Pancreas (tissue), 10 donors: ENCODE measurements at regions not wholly inside any gene's neighbourhood (a gene's known extent, or its start where the extent isn't known, plus 50 kb on each side); places are given as distances from the start of the nearest gene placed in this dataset.

Experiments
- ATAC-seq, 4 donors: fragments of 200-7000 bp; cut with Tn5 transposase; one replicate each; pipeline versions ENCODE4 v1.8.0 to v1.9.1; 2020; ENCODE audit warnings: mild to moderate bottlenecking in 4 of 4, moderate library complexity in 4 of 4
- DNase-seq, 6 donors: peaks; one replicate each; pipeline ENCODE4 v3.0.0-alpha.2; 2020
- FAIRE-seq: peaks from 2 replicates; lab custom pipeline; 2012; peaks lifted over from hg19 to GRCh38; lab: Jason Lieb, UNC
- H3K27ac ChIP-seq, 4 donors: fragments of 200-600 bp; sonication (generic); 1 replicate in 3 of 4; 2 replicates in 1 of 4; pipeline versions ENCODE4 v1.5.0 to v1.8.0; 2020
- H3K27me3 ChIP-seq, 4 donors: fragments of 200-600 bp; one replicate each; pipeline ENCODE4 v1.8.0; 2021
- H3K36me3 ChIP-seq, 3 donors: fragments of 200-600 bp; sonication (generic) in 1 of 3; one replicate each; pipeline versions ENCODE4 v1.5.0 to v1.8.0; 2020 to 2021
- H3K4me1 ChIP-seq, 3 donors: fragments of 200-600 bp; one replicate each; pipeline ENCODE4 v1.8.0; 2021
- H3K4me3 ChIP-seq, 4 donors: fragments of 200-600 bp; sonication (generic) in 2 of 4; one replicate each; pipeline versions ENCODE4 v1.5.0 to v1.8.0; 2020 to 2021
- H3K9me3 ChIP-seq, 4 donors: fragments of 200-600 bp; one replicate each; pipeline ENCODE4 v1.8.0; 2021
- CTCF ChIP-seq, 4 donors: fragments of 200-600 bp; sonication (generic) in 3 of 4; IDR thresholded peaks; one replicate each; pipeline versions ENCODE4 v1.5.0 to v1.8.0; 2021; ENCODE audit warnings: antibody characterized with exemption in 4 of 4
- WGBS, 2 donors: extraction: QIAGEN DNeasy Blood & Tissue Kit; methylation state at CpG; one replicate each; pipeline ENCODE4 v1.1.7; 2013; 5-methylcytosine and 5-hydroxymethylcytosine counted together
- intact Hi-C, 3 donors: fragments of 100-400 bp; cut with DNase I; formaldehyde crosslinking; loops; one replicate each; pipeline versions ENCODE4 v1.11.1 to v1.14.2; 2022
- donor health status: healthy with polysubstance abuse.
- donor health status: DM: no; HTN: no; CAD: no; lungs with moderate emphysema.
- donor health status: DM: no; HTN: no; CAD: no.
- donor health status: control.
- donor health status: control.
- donor health status: Bipolar disorder and iron deficiency.
- donor health status: DM: yes; HTN: yes; CAD: no.
- donor health status: DM: no; HTN: no; CAD: no.
- donor health status: DM: no; HTN: no; CAD: no.
- donor health status: DM: yes; HTN: yes; CAD: no.

DNA sequence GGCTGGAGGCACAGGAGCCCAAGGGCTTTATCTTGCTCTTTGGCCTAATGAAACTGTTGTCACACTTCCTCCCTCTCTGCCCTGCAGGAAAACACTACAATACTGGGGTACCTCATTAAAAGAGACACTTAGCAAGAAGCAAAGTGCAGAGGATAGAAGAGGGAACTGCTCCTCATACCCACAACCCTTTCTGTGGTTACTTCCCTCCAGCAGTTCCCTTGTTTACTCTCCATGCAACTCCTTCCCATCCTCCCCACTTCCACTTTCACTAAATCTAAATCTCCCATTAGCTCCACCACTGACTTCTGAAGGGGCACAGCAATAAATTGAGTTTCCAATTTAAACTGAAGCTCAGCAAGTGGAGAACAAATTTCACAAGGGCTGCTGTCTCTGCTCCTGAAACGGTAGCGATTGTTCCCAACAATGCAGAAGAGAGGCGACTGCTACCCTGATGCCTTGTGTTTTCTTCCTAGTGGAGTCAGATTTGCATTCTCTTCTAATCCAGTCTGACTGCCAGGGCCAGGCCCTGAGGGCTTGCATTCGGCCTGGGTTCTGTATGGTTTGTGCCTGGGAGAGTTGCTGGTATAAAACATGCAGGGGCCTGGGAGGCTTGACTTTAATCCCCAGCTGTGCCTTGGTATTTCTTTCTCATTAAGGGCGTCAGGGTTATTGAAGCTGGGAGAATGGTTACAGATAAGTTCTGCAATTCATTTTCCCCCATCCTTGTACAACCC is 454.7 kb downstream of the TFAP2B start:
- intact Hi-C loops = no loop called here
- DNase-seq (peak in 1 of 6 donors; percentile 17), FAIRE-seq (no peak), ATAC-seq (peak in 2 of 4 donors; percentile 66 to 82)
- Histone ChIP-seq H3K9me3 (no peaks in the 10 kb centered on the region), H3K36me3 (no peaks in the 10 kb centered on the region), H3K4me1 (no peaks in the 10 kb centered on the region), H3K27ac (no peak overlapping the region), H3K27me3 (peaks cover 0 to 3% (median 0%) of the 10 kb centered on the region in 4 donors), H3K4me3 (no peak overlapping the region)
- no peak for TF ChIP-seq CTCF (IDR thresholded peaks at IDR 0.05)
- 43 to 49% methylated on average over 5 of the region's 5 CpGs for WGBS, 2 donors

GRCh38 chr6:51277474-51277873 is 458.8 kb downstream of the TFAP2B start:
- WGBS, 2 donors = 68 to 74% methylated on average over 1 of the region's 1 CpG
- ATAC-seq (no peak), FAIRE-seq (no peak), DNase-seq (no peak)
- intact Hi-C loops = no loop called here
- peaks cover 0 to 5% (median 0%) of the 10 kb centered on the region in 4 donors for H3K27me3 ChIP-seq
- H3K4me1 ChIP-seq = no peaks in the 10 kb centered on the region
- no peaks in the 10 kb centered on the region for H3K9me3 ChIP-seq
- no peak overlapping the region for H3K4me3 ChIP-seq
- no peak for TF ChIP-seq CTCF (IDR thresholded peaks at IDR 0.05)
- no peaks in the 10 kb centered on the region for H3K36me3 ChIP-seq
- no peak overlapping the region for H3K27ac ChIP-seq

DNA sequence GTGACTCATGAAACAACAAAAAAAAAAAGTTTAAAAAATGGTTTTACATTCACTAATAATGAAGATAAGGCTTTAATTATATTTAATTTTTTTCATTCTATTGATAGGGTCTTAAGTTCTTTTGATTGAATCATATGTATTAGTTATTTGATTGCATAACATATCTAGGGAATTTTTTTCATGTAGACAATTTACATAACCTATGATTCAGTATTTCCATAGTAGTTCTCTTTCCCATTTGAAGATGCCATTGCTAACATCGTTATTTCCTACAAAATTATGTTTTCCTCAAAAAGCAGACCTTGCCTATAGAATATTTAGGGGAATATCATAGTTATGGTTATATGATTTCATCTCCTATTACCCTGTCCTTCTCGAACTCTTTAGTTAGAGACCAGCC is 463.4 kb downstream of the TFAP2B start:
- H3K27ac ChIP-seq = no peak overlapping the region
- ATAC-seq (no peak), FAIRE-seq (no peak), DNase-seq (no peak)
- peaks cover 0 to 5% (median 0%) of the 10 kb centered on the region in 4 donors for H3K27me3 ChIP-seq
- no peaks in the 10 kb centered on the region for H3K36me3 ChIP-seq
- no peak for TF ChIP-seq CTCF (IDR thresholded peaks at IDR 0.05)
- intact Hi-C loops = loop anchor here in 1 of 3 donors (10.0 kb wide), 1 partner anchor 307 kb away; no protein-coding TSS in a partner anchor
- no peaks in the 10 kb centered on the region for H3K9me3 ChIP-seq
- H3K4me1 ChIP-seq = no peaks in the 10 kb centered on the region
- H3K4me3 ChIP-seq = no peak overlapping the region
- 50 to 62% methylated on average over 2 of the region's 2 CpGs for WGBS, 2 donors

DNA sequence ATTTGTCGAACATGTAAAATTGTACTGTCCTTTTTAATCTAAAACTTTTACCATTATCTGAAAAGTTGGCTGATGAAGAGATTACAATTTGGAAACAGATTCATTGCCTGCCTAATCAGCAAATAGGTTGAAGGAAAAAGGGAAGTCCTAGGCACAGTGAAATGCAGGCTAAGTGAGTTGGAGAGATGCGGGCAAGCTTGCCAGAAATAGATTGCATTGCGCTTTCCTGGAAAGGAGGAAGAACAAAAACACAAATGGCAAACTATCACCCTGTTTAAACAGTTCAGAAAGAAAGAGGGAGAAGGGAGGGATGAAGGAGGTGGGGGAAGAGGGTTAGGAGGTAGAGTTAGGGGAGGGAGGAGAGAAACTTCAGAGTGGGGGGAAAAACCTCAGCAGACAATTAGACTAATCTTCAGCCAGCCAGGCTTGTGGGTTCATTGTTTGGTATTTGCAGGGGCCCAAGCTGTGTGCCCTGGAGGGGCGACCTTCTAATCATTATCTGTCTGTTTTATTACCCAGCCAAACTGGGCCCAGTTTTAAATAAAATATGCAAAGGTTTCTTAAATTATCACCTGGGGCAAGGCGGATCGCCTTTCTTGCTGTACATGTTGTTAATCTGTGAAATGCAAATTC is 465.2 kb downstream of the TFAP2B start:
- H3K4me3 ChIP-seq = no peak overlapping the region
- no peaks in the 10 kb centered on the region for H3K27me3 ChIP-seq
- intact Hi-C loops = loop anchor here in 1 of 3 donors (10.0 kb wide), 1 partner anchor 309 kb away; no protein-coding TSS in a partner anchor
- no peaks in the 10 kb centered on the region for H3K9me3 ChIP-seq
- ATAC-seq (peak in 1 of 4 donors; percentile 29), DNase-seq (no peak), FAIRE-seq (no peak)
- no peaks in the 10 kb centered on the region for H3K36me3 ChIP-seq
- no peaks in the 10 kb centered on the region for H3K4me1 ChIP-seq
- no peak overlapping the region for H3K27ac ChIP-seq
- 76 to 85% methylated on average over 6 of the region's 6 CpGs for WGBS, 2 donors
- TF ChIP-seq CTCF (IDR thresholded peaks at IDR 0.05) = no peak

GRCh38 chr6:51285876-51286275 is 467.2 kb downstream of the TFAP2B start:
- Histone ChIP-seq H3K27ac (no peak overlapping the region), H3K36me3 (no peaks in the 10 kb centered on the region), H3K4me3 (no peak overlapping the region), H3K27me3 (no peaks in the 10 kb centered on the region), H3K9me3 (no peaks in the 10 kb centered on the region), H3K4me1 (no peaks in the 10 kb centered on the region)
- FAIRE-seq = no peak
- ATAC-seq = no peak
- DNase-seq = no peak
- intact Hi-C loops = loop anchor here in 1 of 3 donors (10.0 kb wide), 1 partner anchor 311 kb away; no protein-coding TSS in a partner anchor
- no peak for TF ChIP-seq CTCF (IDR thresholded peaks at IDR 0.05)
